GM04503 (cell line): ENCODE measurements at regions not wholly inside any gene's neighbourhood (a gene's known extent, or its start where the extent isn't known, plus 50 kb on each side); places are given as distances from the start of the nearest gene placed in this dataset.
"Not testable (repeated sequence)": the region's sequence is repeated elsewhere in the genome, so short reads cannot be mapped to it uniquely, and the experiment has no call there.

ENCODE experiments used
- DNase-seq: peaks from one replicate; pipeline ENCODE4 v3.0.0-alpha.2; 2012; ENCODE audit warnings: low read depth

- no peak for DNase-seq
Measured at GRCh38 chr2:64918220-64918886, 70.8 kb upstream of the SLC1A4 start.

GRCh38 chr2:64919261-64919660 lies 69.9 kb upstream of the SLC1A4 start:
- no peak for DNase-seq

GRCh38 chr2:64922482-64923384 lies 66.5 kb upstream of the SLC1A4 start:
- no peak for DNase-seq

- DNase-seq = no peak
Measured at GRCh38 chr2:64923385-64923710, 65.9 kb upstream of the SLC1A4 start.

- DNase-seq = no peak
Measured at GRCh38 chr2:64924170-64924934, 64.8 kb upstream of the SLC1A4 start.

- DNase-seq = not testable (repeated sequence)
Measured at GRCh38 chr2:64925930-64926722, 63.1 kb upstream of the SLC1A4 start.

GRCh38 chr2:64928813-64929212 lies 60.4 kb upstream of the SLC1A4 start:
- DNase-seq = no peak

- no peak for DNase-seq
Measured at GRCh38 chr2:64929333-64929732, 59.9 kb upstream of the SLC1A4 start.

- no peak for DNase-seq
Measured at GRCh38 chr2:64930258-64930671, 58.9 kb upstream of the SLC1A4 start.

- no peak for DNase-seq
Measured at GRCh38 chr2:64931246-64932115, 57.7 kb upstream of the SLC1A4 start.

- DNase-seq = no peak
Measured at GRCh38 chr2:64932116-64932370, 57.2 kb upstream of the SLC1A4 start.

- DNase-seq = no peak
Measured at GRCh38 chr2:64932371-64933216, 56.6 kb upstream of the SLC1A4 start.

- DNase-seq = no peak
Measured at GRCh38 chr2:64934530-64934929, 54.7 kb upstream of the SLC1A4 start.

- DNase-seq = no peak
Measured at GRCh38 chr2:64936809-64937208, 52.4 kb upstream of the SLC1A4 start.

- DNase-seq = not testable (repeated sequence)
Measured at GRCh38 chr2:64937314-64937686, 51.9 kb upstream of the SLC1A4 start.

GRCh38 chr2:64937687-64938491 lies 51.3 kb upstream of the SLC1A4 start:
- no peak for DNase-seq

GRCh38 chr2:64938607-64939285 lies 50.5 kb upstream of the SLC1A4 start:
- DNase-seq = no peak

- DNase-seq = no peak
Measured at GRCh38 chr2:64939332-64939917, 49.8 kb upstream of the SLC1A4 start.
